GM12872 (cell line): ENCODE measurements at regions not wholly inside any gene's neighbourhood (a gene's known extent, or its start where the extent isn't known, plus 50 kb on each side); places are given as distances from the start of the nearest gene placed in this dataset.

Experiments
- TF ChIP-seq, protein P1 (sequence below): IDR thresholded peaks from 3 replicates; pipeline ENCODE4 v1.5.1; 2011; ENCODE audit warnings: low read depth, mild to moderate bottlenecking, low read length, moderate library complexity; ENCODE audit not compliant: insufficient read depth

DNA sequence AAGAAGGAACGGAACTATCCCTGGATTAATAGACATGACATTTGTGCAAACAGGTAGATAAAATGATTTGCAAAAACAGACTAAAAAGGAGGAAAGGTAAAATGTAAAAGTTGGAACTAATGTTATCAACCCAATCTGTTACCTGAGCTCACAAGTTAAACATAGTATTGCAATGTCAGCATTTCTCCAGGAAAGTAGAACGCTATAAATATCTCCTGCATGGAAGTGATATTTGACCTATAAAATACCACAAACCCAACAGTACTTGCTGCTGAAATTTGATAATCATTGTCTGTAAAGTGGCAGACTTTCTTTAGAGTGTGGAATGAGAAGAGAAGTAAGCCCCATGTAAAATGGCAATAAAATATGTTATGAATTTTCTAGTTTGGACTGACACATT is 1435.7 kb downstream of the LRFN5 start:
- TF ChIP-seq, protein P1, sequence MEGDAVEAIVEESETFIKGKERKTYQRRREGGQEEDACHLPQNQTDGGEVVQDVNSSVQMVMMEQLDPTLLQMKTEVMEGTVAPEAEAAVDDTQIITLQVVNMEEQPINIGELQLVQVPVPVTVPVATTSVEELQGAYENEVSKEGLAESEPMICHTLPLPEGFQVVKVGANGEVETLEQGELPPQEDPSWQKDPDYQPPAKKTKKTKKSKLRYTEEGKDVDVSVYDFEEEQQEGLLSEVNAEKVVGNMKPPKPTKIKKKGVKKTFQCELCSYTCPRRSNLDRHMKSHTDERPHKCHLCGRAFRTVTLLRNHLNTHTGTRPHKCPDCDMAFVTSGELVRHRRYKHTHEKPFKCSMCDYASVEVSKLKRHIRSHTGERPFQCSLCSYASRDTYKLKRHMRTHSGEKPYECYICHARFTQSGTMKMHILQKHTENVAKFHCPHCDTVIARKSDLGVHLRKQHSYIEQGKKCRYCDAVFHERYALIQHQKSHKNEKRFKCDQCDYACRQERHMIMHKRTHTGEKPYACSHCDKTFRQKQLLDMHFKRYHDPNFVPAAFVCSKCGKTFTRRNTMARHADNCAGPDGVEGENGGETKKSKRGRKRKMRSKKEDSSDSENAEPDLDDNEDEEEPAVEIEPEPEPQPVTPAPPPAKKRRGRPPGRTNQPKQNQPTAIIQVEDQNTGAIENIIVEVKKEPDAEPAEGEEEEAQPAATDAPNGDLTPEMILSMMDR: no peak

DNA sequence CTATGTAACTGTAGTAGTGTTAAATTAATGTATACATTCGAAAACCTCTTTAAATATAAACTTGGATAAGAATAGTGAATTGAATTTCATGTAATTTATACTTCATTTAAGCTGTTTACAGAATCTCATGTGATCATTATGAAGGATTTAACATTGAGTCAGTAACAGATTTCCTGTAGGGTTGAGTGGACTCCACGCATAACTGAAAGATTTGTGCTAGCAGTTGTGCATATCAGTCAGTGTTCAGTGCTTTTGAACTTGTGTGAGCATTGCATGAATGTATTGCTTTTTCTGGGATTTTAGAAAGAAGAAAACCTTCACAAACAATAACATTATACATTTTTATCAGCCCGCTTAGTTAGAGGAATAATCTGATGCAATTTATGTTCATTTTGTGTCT is 1435.3 kb downstream of the LRFN5 start:
- TF ChIP-seq, protein P1: no peak

DNA sequence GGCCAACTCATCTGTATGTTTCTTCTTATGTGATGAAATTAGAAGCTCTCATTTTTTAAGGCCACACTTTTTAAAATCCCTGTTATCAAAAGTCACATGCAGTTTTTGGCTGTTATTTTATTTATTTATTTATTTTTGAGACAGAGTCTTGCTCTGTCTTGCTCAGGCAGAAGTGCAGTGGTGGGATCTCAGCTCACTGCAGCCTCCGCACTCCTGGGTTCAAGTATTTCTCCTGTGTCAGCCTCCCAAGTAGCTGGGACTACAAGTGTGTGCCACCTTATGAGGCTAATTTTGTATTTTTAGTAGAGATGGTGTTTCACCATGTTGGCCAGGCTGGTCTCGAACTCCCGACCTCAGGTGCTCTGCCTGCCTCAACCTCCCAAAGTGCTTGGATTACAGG is 1434.5 kb downstream of the LRFN5 start:
- TF ChIP-seq, protein P1: no peak

DNA sequence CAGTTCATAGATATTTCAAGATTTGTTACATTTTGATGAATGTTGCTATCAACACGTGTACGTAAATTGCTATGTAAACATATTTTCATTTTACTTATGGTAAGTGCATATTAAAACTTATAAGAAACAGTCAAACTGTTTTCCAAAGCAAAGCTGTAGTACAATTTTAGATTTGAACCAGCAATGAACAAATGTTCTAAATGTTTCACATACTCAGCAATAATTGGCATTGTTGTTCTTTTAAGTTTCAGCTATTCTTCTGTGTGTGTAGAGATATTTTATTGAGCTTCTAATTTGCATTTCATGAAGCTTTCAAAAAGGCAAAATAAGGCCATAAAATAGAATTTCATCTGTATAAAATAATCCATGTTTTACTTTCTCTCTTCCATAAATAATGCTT is 1433.2 kb downstream of the LRFN5 start:
- TF ChIP-seq, protein P1: no peak

DNA sequence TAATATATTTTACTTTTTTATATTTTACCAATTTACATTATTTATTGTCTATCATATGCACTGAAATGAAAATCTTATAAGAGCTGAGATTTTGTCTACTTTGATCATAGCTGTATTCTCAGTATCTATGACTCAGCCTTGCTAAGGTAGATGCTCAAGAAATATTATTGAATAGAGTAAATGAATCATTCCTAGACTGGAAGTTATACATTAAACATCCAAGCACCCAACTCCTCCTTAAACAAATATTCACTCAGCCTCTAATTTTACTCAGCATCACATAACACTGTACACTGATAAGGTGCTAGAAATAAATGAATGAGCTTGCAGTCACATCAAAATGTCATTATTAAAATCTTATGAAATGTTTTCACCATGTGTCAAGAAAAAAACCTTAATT is 1424.9 kb downstream of the LRFN5 start:
- TF ChIP-seq, protein P1: no peak

DNA sequence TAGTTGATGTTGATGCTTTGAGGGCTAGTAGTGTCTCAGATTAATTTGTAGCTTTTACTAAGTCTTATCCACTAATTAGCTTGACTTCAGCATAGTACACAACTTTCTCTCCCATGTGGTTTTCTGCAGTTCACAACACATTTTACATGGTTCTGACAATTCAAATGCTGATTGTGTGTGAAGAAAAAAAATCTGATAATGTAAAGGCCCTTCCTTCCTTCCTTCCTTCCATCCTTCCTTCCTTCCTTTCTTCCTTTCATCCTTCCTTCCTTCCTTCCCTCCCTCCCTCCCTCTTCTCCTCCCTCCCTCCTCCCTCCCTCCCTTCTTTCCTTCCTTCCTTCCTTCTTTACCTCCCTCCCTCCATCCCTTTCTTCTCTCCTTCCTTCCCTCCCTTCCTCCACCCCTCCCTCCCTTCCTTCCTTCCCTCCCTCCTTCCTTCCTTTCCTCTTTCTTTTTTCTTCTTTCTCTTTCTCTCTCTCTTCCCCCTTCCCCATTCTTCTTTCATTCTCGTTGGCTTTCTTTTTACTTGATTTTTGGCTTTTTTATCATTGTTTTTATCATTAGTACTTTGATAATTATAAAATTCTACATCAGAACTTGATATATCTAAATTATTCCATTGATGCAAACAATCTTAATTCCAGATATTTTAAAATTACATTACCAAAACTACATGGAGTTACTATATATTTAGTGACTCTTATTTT is 1415.6 kb downstream of the LRFN5 start:
- TF ChIP-seq, protein P1: no peak

DNA sequence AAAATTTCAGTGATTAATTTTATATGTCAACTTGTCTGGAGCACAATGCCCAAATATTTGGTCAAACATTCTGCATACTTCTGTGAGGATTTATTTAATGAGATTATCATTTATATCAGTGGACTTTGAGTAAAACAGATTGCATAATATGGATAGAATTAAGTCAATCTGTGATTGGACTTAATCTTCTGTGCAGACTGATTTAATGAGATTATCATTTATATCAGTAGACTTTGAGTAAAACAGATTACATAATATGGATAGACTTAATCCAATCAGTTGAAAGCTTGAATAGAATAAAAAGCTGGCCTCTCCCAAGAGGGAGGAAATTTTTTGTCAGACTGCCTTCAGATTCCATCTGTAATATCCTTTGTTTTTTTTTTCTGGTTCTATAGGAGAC is 1413.2 kb downstream of the LRFN5 start:
- TF ChIP-seq, protein P1: no peak
